GM12891 (cell line): ENCODE measurements at regions not wholly inside any gene's neighbourhood (a gene's known extent, or its start where the extent isn't known, plus 50 kb on each side); places are given as distances from the start of the nearest gene placed in this dataset.
"Not testable (repeated sequence)": the region's sequence is repeated elsewhere in the genome, so short reads cannot be mapped to it uniquely, and the experiment has no call there.

ENCODE experiments used
- DNase-seq: peaks from one replicate; pipeline ENCODE4 v3.0.0; 2011; ENCODE audit warnings: low spot score; ENCODE audit not compliant: insufficient read length
- FAIRE-seq: peaks from 2 replicates; lab custom pipeline; 2011; peaks lifted over from hg19 to GRCh38; lab: Jason Lieb, UNC
- PAX5 ChIP-seq: IDR thresholded peaks from 2 replicates; pipeline ENCODE4 v1.6.1; 2011; ENCODE audit warnings: low read length, moderate library complexity, mild to moderate bottlenecking; ENCODE audit not compliant: insufficient read depth, severe bottlenecking
- POLR2A ChIP-seq: IDR thresholded peaks from 2 replicates; pipeline ENCODE4 v1.6.1; 2011; ENCODE audit warnings: low read depth, low read length, control low read depth
- POLR2AphosphoS5 ChIP-seq: IDR thresholded peaks from 2 replicates; pipeline ENCODE4 v1.6.1; 2011; ENCODE audit warnings: low read depth, low read length, control low read depth
- POU2F2 ChIP-seq: IDR thresholded peaks from 2 replicates; pipeline ENCODE4 v1.6.1; 2011; ENCODE audit warnings: low read depth, mild to moderate bottlenecking, control low read depth, low read length, moderate library complexity
- SPI1 ChIP-seq: IDR thresholded peaks from 2 replicates; pipeline ENCODE4 v1.6.1; 2011; ENCODE audit warnings: low read depth, low read length, control low read depth
- TAF1 ChIP-seq: IDR thresholded peaks from 2 replicates; pipeline ENCODE4 v1.6.1; 2011; ENCODE audit warnings: low read depth, low read length, control low read depth

GRCh38 chr6:140460267-140460666, 1085.8 kb upstream of the CITED2 start:
- FAIRE-seq = no peak
- TF ChIP-seq POU2F2 = no peak
- no peak for TF ChIP-seq TAF1
- no peak for TF ChIP-seq POLR2A
- TF ChIP-seq SPI1 = no peak
- no peak for TF ChIP-seq POLR2AphosphoS5
- TF ChIP-seq PAX5 = no peak
- DNase-seq = no peak

DNA sequence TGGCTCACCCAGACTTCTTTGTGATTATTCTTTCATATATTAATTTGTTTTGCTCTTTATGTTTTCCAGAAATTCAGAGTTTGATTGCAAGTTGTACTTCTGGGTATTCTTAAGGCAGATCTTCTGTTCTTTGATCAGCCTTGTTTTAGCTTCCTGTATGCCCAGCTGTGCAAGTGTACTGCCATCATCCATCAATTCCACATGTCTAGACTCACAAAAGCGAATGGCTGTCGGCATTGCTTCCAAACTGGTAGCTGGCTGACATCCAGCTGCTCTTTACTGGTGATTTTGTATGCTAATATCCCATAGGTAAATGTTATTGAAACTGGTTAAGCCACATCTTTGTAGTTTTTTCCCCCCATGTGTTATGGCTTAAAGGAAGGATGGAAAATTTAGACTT, 1084.8 kb upstream of the CITED2 start:
- TF ChIP-seq POU2F2 (no peak), PAX5 (no peak), POLR2A (no peak), TAF1 (no peak), POLR2AphosphoS5 (no peak), SPI1 (no peak)
- FAIRE-seq (no peak), DNase-seq (no peak)

- no peak for DNase-seq
- TF ChIP-seq POLR2A (no peak), POU2F2 (no peak), SPI1 (no peak), PAX5 (no peak), POLR2AphosphoS5 (no peak), TAF1 (no peak)
These were observed 1071.8 kb upstream of the CITED2 start for GRCh38 chr6:140446241-140446640.

GRCh38 chr6:140445474-140446004, 1071.1 kb upstream of the CITED2 start:
- DNase-seq = no peak
- no peak for FAIRE-seq
- no peak for TF ChIP-seq POLR2A
- no peak for TF ChIP-seq POLR2AphosphoS5
- no peak for TF ChIP-seq SPI1
- TF ChIP-seq PAX5 = no peak
- TF ChIP-seq TAF1 = no peak

More at GRCh38 chr6:140446241-140446640, 1071.8 kb upstream of the CITED2 start:
- no peak for FAIRE-seq

- FAIRE-seq, DNase-seq: not testable (repeated sequence)
These were observed 1068.7 kb upstream of the CITED2 start for GRCh38 chr6:140443112-140443511.

DNA sequence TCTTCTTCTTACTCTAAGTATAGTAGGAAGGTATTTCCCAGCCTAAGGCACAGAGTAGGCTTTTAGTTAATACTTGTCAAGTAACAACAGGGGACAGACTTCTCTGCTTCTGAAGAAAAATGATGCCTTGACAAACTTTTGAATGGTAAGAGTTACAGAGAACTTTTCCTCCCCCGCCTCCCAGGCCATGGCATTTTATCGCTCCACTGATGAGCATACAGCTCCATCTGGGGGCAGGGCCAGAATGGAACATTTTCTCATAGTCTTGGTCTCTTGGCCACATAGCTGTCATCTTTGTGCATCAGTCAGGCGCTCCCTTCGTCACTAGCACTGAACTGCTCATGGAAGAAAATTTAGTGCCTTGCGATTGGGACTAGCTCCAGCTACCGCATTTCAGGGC, 1066.8 kb upstream of the CITED2 start:
- no peak for DNase-seq
- no peak for FAIRE-seq
- TF ChIP-seq POLR2AphosphoS5 (no peak), POLR2A (no peak), TAF1 (no peak), POU2F2 (no peak), SPI1 (no peak), PAX5 (no peak)

GRCh38 chr6:140440223-140440835, 1065.9 kb upstream of the CITED2 start:
- TF ChIP-seq POLR2AphosphoS5 (no peak), TAF1 (no peak), POLR2A (no peak), SPI1 (no peak), POU2F2 (no peak)
- DNase-seq (no peak), FAIRE-seq (no peak)

DNA sequence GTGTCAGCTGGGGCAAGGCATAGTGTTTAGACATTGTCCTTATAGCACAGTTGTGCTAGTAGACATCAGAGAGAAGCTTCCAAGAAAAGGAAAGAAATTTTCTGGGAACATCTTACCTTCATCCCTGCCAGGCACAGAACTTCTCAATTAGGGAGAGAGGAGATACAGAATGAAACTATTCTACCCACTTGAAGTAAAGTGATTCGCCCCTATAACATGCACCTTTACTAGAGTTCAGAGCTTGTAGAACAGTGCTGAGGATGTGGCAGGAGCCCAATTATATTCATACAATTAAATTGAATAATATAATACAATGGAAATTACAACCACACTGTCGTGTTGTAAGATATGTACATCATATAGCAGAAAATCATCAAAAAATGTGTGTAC, 1063.9 kb upstream of the CITED2 start:
- FAIRE-seq = no peak
- DNase-seq = no peak
- TF ChIP-seq POLR2AphosphoS5 = no peak
- TF ChIP-seq POU2F2 = no peak
- TF ChIP-seq PAX5 = no peak
- no peak for TF ChIP-seq SPI1
- no peak for TF ChIP-seq TAF1

GRCh38 chr6:140437619-140438345, 1063.3 kb upstream of the CITED2 start:
- DNase-seq (no peak), FAIRE-seq (no peak)
- no peak for TF ChIP-seq POU2F2
- no peak for TF ChIP-seq TAF1
- TF ChIP-seq SPI1 = no peak
- TF ChIP-seq POLR2AphosphoS5 = no peak
- no peak for TF ChIP-seq PAX5
- no peak for TF ChIP-seq POLR2A
